ENCODE measurements at regions not wholly inside any gene's neighbourhood (a gene's known extent, or its start where the extent isn't known, plus 50 kb on each side); places are given as distances from the start of the nearest gene placed in this dataset.

- no peak for DNase-seq
- Mint-ChIP-seq H3K9me3 (no peaks in the 10 kb centered on the region), H3K36me3 (ENCODE audit: low read depth) (no peaks in the 10 kb centered on the region), H3K4me3 (no peak overlapping the region), H3K27me3 (ENCODE audit: low read depth, poor library complexity) (peaks cover 34% of the 10 kb centered on the region), H3K27ac (no peak overlapping the region), H3K4me1 (peaks cover 35% of the 10 kb centered on the region)
- no peak for TF ChIP-seq CTCF (IDR thresholded peaks at IDR 0.05)
Measured at GRCh38 chr2:15803543-15804245, 136.7 kb upstream of the MYCN start.

GRCh38 chr2:15804246-15804619 lies 136.1 kb upstream of the MYCN start:
- H3K27me3 Mint-ChIP-seq (ENCODE audit: low read depth, poor library complexity): peaks cover 34% of the 10 kb centered on the region
- no peak for TF ChIP-seq CTCF (IDR thresholded peaks at IDR 0.05)
- H3K27ac Mint-ChIP-seq: no peak overlapping the region
- DNase-seq: no peak
- H3K9me3 Mint-ChIP-seq: no peaks in the 10 kb centered on the region
- no peak overlapping the region for H3K4me3 Mint-ChIP-seq
- H3K36me3 Mint-ChIP-seq (ENCODE audit: low read depth): no peaks in the 10 kb centered on the region
- peaks cover 35% of the 10 kb centered on the region for H3K4me1 Mint-ChIP-seq

- Mint-ChIP-seq H3K9me3 (no peaks in the 10 kb centered on the region), H3K4me1 (peaks cover 35% of the 10 kb centered on the region), H3K27ac (no peak overlapping the region), H3K27me3 (ENCODE audit: low read depth, poor library complexity) (peaks cover 34% of the 10 kb centered on the region), H3K4me3 (no peak overlapping the region), H3K36me3 (ENCODE audit: low read depth) (no peaks in the 10 kb centered on the region)
- no peak for DNase-seq
- no peak for TF ChIP-seq CTCF (IDR thresholded peaks at IDR 0.05)
Measured at GRCh38 chr2:15804691-15805090, 135.7 kb upstream of the MYCN start.

- no peak overlapping the region for H3K27ac Mint-ChIP-seq
- no peak for TF ChIP-seq CTCF (IDR thresholded peaks at IDR 0.05)
- no peaks in the 10 kb centered on the region for H3K36me3 Mint-ChIP-seq (ENCODE audit: low read depth)
- peaks cover 40% of the 10 kb centered on the region for H3K4me1 Mint-ChIP-seq
- peaks cover 34% of the 10 kb centered on the region for H3K27me3 Mint-ChIP-seq (ENCODE audit: low read depth, poor library complexity)
- no peaks in the 10 kb centered on the region for H3K9me3 Mint-ChIP-seq
- DNase-seq: no peak
- H3K4me3 Mint-ChIP-seq: no peak overlapping the region
Measured at GRCh38 chr2:15805206-15805605, 135.1 kb upstream of the MYCN start.

GRCh38 chr2:15805772-15806171 lies 134.6 kb upstream of the MYCN start:
- H3K4me3 Mint-ChIP-seq: no peak overlapping the region
- no peaks in the 10 kb centered on the region for H3K9me3 Mint-ChIP-seq
- TF ChIP-seq CTCF (IDR thresholded peaks at IDR 0.05): no peak
- H3K27ac Mint-ChIP-seq: no peak overlapping the region
- H3K27me3 Mint-ChIP-seq (ENCODE audit: low read depth, poor library complexity): peaks cover 34% of the 10 kb centered on the region
- peaks cover 45% of the 10 kb centered on the region for H3K4me1 Mint-ChIP-seq
- no peak for DNase-seq
- no peaks in the 10 kb centered on the region for H3K36me3 Mint-ChIP-seq (ENCODE audit: low read depth)

GRCh38 chr2:15806801-15807417 lies 133.4 kb upstream of the MYCN start:
- no peak for TF ChIP-seq CTCF (IDR thresholded peaks at IDR 0.05)
- Mint-ChIP-seq H3K4me1 (peaks cover 57% of the 10 kb centered on the region), H3K27ac (no peak overlapping the region), H3K4me3 (no peak overlapping the region), H3K9me3 (no peaks in the 10 kb centered on the region), H3K36me3 (ENCODE audit: low read depth) (no peaks in the 10 kb centered on the region), H3K27me3 (ENCODE audit: low read depth, poor library complexity) (peaks cover 34% of the 10 kb centered on the region)
- DNase-seq: no peak
